ENCODE measurements at regions not wholly inside any gene's neighbourhood (a gene's known extent, or its start where the extent isn't known, plus 50 kb on each side); places are given as distances from the start of the nearest gene placed in this dataset.

- no peak for DNase-seq (ENCODE audit: low read depth)
Measured at GRCh38 chr12:30151831-30152230, 368.1 kb upstream of the TMTC1 start.

GRCh38 chr12:30146561-30146960 is 362.8 kb upstream of the TMTC1 start:
- DNase-seq (ENCODE audit: low read depth): no peak

DNA sequence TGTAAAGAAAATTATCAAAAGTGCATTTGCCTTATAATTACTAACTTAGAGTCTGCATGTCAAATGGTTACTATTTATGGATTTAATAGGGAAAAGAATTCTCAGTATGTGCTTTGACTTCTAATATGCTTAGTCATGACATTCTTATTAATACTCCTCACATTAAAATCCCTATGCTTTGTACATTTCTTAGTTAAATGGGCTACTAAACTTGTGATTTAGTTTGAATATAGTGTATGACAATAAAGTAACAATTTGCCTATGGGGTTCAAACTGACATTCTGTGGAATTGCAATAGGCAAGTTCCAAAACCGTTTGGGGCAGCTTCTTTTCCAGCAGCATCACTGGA is 361.9 kb upstream of the TMTC1 start:
- DNase-seq (ENCODE audit: low read depth): peak; percentile 3

- DNase-seq (ENCODE audit: low read depth): no peak
Measured at GRCh38 chr12:30144777-30145683, 361.3 kb upstream of the TMTC1 start.

- no peak for DNase-seq (ENCODE audit: low read depth)
Measured at GRCh38 chr12:30142301-30142700, 358.6 kb upstream of the TMTC1 start.

DNA sequence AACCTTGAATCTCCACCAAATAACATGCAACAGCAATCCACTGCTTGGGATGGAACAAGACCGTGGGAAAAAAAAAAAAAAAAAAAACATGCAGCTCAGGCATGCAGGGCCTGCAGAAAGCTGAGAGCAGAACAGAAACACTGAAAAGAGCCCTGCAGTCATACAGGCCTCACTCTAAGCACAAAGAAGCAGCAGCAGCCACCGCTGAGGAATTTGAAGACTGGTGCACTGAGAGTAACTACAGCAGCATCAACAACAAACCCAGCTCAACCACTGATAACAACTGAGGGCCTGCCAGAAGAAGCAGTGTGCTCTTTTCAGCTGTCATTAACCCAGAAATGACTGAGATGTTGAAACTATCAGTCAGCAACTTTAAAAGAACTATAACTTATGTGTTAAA is 354.7 kb upstream of the TMTC1 start:
- DNase-seq (ENCODE audit: low read depth): no peak

DNA sequence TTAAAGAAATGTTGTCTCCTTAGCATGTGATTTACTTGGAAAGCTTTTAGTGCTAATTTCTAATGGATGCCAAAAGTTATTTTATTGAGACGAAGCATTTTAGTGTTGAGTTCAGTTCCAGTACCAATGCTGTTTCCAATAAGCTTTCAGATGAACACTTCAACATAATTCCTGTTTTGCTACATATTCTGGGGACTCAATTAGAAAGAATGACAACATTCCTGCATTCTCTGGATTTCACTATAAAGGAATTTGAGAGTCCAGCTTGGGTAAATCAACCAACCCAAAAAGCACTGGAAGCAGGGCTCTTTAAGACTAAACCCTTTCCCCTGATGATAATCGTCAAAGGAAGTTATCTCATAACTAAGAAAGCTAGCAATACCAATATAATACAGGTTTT is 353.0 kb upstream of the TMTC1 start:
- no peak for DNase-seq (ENCODE audit: low read depth)

DNA sequence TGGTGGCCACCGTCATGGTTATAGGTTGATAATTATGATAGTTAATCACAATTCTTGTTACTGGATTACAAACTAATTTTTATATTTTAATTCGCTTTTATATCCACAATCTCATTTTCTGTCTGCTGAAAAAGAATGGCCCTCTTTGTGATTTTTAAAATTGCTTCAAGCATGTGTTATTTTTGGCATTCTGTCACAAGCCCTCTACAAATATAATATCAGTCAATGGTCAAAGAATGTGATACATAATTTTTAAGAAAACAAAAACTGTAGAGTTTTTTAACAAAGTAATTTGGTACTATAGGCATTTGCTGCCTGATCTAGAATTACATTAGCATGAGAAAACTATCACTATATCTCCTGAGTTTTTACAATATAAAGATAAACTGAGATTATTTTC is 352.0 kb upstream of the TMTC1 start:
- no peak for DNase-seq (ENCODE audit: low read depth)

DNA sequence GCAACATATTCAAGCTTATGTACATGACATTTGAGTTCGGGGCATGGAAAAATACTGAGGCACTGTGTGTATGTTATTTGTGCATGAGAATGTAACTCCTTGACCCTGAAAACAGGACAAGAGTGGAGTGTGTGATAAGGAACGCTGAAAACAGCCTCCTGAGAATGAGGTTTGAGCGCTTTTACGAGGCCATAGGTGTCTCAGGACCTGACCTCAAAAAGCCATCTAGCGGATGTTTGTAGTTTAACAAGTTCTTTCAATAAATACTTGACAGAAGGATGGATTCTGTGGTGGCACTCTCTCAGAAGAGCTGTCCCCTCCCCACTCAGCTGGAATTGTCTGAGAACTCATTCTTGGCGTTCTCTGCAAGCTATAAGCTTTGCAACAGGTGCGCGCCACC is 350.5 kb upstream of the TMTC1 start:
- DNase-seq (ENCODE audit: low read depth): no peak

- no peak for DNase-seq (ENCODE audit: low read depth)
Measured at GRCh38 chr12:30126944-30127343, 343.2 kb upstream of the TMTC1 start.

- no peak for DNase-seq (ENCODE audit: low read depth)
Measured at GRCh38 chr12:30120522-30120921, 336.8 kb upstream of the TMTC1 start.

- no peak for DNase-seq (ENCODE audit: low read depth)
Measured at GRCh38 chr12:30117483-30117882, 333.7 kb upstream of the TMTC1 start.

DNA sequence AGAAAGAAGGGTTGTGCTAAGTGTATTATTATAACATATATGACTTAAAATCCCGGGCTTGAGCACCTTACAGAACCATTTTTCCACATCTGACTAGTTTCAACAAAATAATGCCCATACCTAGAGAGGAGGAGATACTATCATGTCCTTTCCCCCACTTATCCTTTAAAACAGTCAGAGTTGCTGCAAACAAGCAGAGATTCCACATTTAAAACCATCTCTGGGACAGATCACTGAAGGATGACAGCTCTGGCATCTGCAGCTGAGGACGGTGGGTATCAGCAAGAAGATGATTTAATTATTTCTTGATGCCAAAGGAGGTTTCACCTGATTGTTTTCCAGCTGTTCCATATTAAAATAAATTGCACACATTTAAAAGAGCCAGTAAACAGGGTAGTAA is 328.0 kb upstream of the TMTC1 start:
- DNase-seq (ENCODE audit: low read depth): no peak

DNA sequence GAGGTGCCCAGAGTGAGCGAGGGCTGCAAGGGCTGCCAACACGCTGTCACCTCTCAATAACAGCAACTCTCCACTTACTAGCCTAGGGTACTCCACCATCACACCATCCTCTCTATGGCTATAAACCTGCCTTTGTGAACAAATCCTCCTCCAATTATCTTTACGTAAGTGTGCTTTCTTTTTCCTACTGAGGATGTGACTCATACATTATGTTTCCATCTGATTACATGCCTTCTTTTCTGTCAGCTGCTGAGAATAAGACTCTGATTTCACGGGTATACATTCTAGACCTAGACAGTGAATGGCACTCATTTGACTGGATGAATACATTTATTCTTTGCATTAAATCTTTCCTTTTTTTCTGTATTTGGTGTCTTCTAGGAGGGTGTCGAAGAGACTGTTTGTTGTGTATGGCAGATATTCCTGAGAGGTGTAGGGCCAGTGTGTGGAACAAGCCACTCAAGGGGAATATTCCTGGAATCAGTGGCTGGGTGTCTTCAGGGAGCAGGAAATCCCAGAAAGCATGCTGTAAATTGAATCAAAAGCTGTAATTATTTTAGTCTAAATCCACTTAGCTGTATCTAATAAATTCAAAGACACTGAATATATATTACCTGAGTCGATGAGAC is 327.3 kb upstream of the TMTC1 start:
- peak; percentile 0 for DNase-seq (ENCODE audit: low read depth)

DNA sequence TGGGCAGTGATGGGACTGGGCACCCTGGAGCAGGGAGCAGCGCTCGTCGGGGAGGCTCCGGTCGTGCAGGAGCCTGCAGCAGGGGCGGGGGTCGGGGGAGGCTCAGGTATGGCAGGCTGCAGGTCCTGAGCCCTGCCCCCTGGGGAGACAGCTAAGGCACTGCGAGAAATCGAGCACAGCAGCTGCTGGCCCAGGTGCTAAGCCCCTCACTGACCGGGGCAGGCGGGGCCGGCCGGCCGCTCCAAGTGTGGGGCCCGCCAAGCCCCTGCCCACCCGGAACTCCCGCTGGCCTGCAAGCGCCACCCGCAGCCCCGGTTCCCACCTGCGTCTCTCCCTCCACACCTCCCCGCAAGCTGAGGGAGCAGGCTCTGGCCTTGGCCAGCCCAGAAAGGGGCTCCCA is 326.8 kb upstream of the TMTC1 start:
- DNase-seq (ENCODE audit: low read depth): no peak

GRCh38 chr12:30108666-30109065 is 324.9 kb upstream of the TMTC1 start:
- DNase-seq (ENCODE audit: low read depth): no peak

DNA sequence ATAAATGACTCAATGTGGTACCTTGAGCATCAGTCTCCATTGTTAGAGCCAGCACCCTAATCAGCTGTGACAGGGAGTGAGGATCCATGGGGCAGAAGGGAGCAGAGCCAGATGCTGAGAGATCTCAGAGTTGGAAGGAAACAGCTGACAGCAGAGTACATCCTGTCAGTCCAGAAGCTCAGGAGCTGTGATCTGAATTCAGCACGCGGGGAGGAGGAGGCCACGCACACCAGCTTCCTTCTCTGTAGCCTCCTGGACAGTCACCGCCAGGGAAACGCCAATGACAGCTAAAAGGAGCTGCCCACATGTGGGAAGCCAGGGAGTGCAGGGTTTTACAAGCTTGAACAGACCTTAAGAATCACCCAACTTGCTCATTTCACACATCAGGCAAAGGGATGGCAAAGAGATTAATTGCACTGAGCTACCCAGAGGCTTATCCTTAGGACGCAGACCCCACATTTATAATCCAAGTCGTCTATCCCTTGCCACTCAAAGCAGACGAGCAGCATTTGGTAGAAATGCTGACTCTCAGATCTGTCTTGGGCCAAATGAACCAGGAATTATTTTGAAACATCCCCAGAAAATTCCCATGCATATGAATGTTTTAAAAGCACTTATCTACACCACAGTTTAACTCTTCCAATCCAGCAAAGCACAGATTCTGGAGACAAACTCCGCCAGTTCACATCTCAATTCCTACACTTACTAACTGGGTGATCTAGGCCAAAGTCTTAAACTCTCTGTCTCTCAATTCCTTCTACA is 322.6 kb upstream of the TMTC1 start:
- DNase-seq (ENCODE audit: low read depth): no peak

- no peak for DNase-seq (ENCODE audit: low read depth)
Measured at GRCh38 chr12:30105505-30105904, 321.8 kb upstream of the TMTC1 start.

DNA sequence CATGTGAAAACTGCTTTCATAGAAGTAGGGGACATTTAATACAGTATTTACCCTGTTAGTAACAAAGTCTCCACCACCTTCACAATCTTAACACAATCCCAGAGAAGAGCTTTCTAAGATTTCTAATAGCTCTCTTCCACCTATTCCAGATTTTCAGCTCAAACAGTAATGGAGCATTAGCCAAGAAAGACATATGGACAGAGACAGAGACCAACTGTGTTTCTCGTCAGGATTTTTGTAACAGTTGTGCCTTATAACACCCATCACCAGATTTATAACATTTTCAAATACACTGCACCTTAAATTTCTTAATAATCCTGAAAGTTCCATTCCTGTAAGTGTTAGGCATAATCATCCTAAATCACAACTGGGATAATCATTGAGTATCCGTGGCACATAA is 321.2 kb upstream of the TMTC1 start:
- DNase-seq (ENCODE audit: low read depth): no peak

DNA sequence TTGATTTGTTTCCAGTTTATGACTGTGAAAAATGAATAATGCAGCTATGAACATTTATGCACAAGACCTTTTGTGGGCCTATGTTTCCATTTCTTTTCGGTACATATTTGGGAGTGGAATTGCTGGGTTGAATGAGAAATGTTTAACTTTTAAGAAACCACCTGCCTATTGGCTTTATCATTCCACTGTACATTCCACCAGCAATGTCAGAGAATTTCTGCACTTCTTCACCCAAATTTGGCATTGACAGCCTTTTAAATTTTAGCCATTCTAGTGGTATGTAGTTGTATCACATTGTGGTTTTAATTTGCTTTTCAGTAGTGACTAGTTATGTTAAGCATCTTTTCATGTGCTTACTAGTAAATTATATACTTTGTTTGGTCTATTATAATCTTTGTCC is 317.0 kb upstream of the TMTC1 start:
- DNase-seq (ENCODE audit: low read depth): no peak

GRCh38 chr12:30098677-30099076 is 314.9 kb upstream of the TMTC1 start:
- DNase-seq (ENCODE audit: low read depth): no peak

GRCh38 chr12:30095511-30095910 is 311.8 kb upstream of the TMTC1 start:
- no peak for DNase-seq (ENCODE audit: low read depth)

- no peak for DNase-seq (ENCODE audit: low read depth)
Measured at GRCh38 chr12:30092983-30093617, 309.4 kb upstream of the TMTC1 start.
